ENCODE measurements at regions not wholly inside any gene's neighbourhood (a gene's known extent, or its start where the extent isn't known, plus 50 kb on each side); places are given as distances from the start of the nearest gene placed in this dataset.

- TF ChIP-seq CTCF (IDR thresholded peaks at IDR 0.05; ENCODE audit: low read depth, low read length), result no peak
These were observed 270.0 kb upstream of the FN1 start for GRCh38 chr2:215705771-215706361.

GRCh38 chr2:215705281-215705680 lies 269.4 kb upstream of the FN1 start:
- TF ChIP-seq CTCF (IDR thresholded peaks at IDR 0.05; ENCODE audit: low read depth, low read length), result no peak
- no peak overlapping the region for H3K4me3 ChIP-seq (ENCODE audit: low read depth, low read length)

More at GRCh38 chr2:215705771-215706361, 270.0 kb upstream of the FN1 start:
- no peak overlapping the region for H3K4me3 ChIP-seq (ENCODE audit: low read depth, low read length)

GRCh38 chr2:215702116-215702902 lies 266.4 kb upstream of the FN1 start:
- no peak for TF ChIP-seq CTCF (IDR thresholded peaks at IDR 0.05; ENCODE audit: low read depth, low read length)
- H3K4me3 ChIP-seq (ENCODE audit: low read depth, low read length), result no peak overlapping the region

GRCh38 chr2:215699700-215700538 lies 264.1 kb upstream of the FN1 start:
- TF ChIP-seq CTCF (IDR thresholded peaks at IDR 0.05; ENCODE audit: low read depth, low read length), result no peak
- H3K4me3 ChIP-seq (ENCODE audit: low read depth, low read length), result no peak overlapping the region

- no peak for TF ChIP-seq CTCF (IDR thresholded peaks at IDR 0.05; ENCODE audit: low read depth, low read length)
- H3K4me3 ChIP-seq (ENCODE audit: low read depth, low read length), result no peak overlapping the region
These were observed 263.1 kb upstream of the FN1 start for GRCh38 chr2:215699018-215699417.

GRCh38 chr2:215698566-215698965 lies 262.7 kb upstream of the FN1 start:
- H3K4me3 ChIP-seq (ENCODE audit: low read depth, low read length), result no peak overlapping the region
- TF ChIP-seq CTCF (IDR thresholded peaks at IDR 0.05; ENCODE audit: low read depth, low read length), result no peak

All from WI38 (cell line).